Esophagus squamous epithelium (tissue), 4 donors: ENCODE measurements at regions not wholly inside any gene's neighbourhood (a gene's known extent, or its start where the extent isn't known, plus 50 kb on each side); places are given as distances from the start of the nearest gene placed in this dataset.

Experiments
- POLR2A ChIP-seq, 4 donors: fragments of 450-650 bp; IDR thresholded peaks; one replicate each; pipeline ENCODE4 v1.6.1; 2017; ENCODE audit warnings: antibody characterized with exemption in 4 of 4, mild to moderate bottlenecking in 4 of 4, moderate library complexity in 3 of 4
- TF ChIP-seq, protein P1 (sequence below), 6 experiments: fragments of 450-650 bp in 4 of 6; fragments of 200-600 bp in 2 of 6; sonication (generic) in 2 of 6; IDR thresholded peaks; one replicate each; pipeline ENCODE4 v1.5.1; 2016 to 2019; ENCODE audit warnings: antibody characterized with exemption in 6 of 6, mild to moderate bottlenecking in 4 of 6, moderate library complexity in 4 of 6

DNA sequence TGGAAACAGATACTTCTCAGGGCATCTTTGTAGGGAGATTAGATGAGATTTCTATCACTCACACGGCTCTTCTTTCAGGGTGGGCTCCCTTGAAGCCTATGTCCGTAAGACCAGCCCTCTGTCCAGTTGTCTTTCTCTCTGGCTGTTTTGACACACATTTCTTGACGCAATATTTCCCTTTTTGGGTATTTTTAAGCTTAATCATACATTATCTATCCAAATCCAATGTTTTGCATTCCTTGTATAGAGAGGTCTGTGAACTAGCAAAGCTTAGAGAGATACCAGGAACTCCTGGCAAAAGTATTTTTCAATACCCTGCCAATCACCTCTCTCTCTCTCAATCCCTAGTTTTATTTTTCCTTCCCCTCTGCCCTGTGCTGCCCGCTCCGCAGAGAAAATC, 79.3 kb downstream of the EOMES start:
- TF ChIP-seq, protein P1, sequence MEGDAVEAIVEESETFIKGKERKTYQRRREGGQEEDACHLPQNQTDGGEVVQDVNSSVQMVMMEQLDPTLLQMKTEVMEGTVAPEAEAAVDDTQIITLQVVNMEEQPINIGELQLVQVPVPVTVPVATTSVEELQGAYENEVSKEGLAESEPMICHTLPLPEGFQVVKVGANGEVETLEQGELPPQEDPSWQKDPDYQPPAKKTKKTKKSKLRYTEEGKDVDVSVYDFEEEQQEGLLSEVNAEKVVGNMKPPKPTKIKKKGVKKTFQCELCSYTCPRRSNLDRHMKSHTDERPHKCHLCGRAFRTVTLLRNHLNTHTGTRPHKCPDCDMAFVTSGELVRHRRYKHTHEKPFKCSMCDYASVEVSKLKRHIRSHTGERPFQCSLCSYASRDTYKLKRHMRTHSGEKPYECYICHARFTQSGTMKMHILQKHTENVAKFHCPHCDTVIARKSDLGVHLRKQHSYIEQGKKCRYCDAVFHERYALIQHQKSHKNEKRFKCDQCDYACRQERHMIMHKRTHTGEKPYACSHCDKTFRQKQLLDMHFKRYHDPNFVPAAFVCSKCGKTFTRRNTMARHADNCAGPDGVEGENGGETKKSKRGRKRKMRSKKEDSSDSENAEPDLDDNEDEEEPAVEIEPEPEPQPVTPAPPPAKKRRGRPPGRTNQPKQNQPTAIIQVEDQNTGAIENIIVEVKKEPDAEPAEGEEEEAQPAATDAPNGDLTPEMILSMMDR (IDR thresholded peaks at IDR 0.05), result no peak
- TF ChIP-seq POLR2A (IDR thresholded peaks at IDR 0.05), result no peak
